Stimulated activated CD4-positive, alpha-beta T cell treated with anti-CD3 and anti-CD28 coated beads, Interleukin-12 subunit alpha, Interleukin-12 subunit beta, amount 100 ng/mL, for 4 hours (primary cell): ENCODE measurements at regions not wholly inside any gene's neighbourhood (a gene's known extent, or its start where the extent isn't known, plus 50 kb on each side); places are given as distances from the start of the nearest gene placed in this dataset.
"Not testable (repeated sequence)": the region's sequence is repeated elsewhere in the genome, so short reads cannot be mapped to it uniquely, and the experiment has no call there.

Experiments used
- DNase-seq: peaks from one replicate; pipeline ENCODE4 v3.0.0-alpha.2; 2020

DNA sequence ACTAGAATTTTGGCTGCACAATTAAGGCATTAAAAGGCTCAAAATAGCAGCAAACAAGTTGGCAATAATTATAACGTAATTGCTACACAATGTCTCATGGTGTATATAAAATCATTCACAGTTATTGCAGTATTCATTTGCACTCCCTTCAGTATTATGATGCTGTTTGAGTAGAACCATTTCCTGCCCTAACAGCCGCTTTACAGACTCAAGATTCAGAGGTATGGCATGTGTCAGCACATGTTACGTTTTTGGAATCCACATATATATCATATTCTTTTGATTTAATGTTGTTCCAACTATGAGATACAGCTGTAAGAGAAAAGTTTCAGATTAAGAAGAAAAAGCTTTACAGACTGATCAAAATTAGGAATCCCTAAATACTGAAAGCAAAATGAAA lies 56.3 kb upstream of the NCKAP5 start:
- no peak for DNase-seq

DNA sequence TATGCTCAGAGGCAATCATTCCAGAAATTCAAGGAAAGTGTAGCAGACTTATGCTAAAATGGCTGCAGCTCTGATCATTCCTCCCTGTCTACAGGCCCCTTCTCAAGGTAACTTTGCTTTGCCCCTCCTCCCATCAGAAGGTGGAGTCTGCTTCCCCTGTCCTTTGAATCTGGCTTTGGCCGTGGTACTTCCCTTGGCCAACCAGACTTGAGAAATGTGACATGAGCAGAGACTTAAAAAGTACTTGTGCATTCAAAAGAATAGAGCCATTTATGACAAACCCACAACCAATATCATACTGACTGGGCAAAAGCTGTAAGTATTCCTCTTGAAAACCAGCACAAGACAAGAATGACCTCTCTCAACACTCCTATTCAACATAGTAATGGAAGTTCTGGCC lies 59.5 kb upstream of the NCKAP5 start:
- DNase-seq: no peak

DNA sequence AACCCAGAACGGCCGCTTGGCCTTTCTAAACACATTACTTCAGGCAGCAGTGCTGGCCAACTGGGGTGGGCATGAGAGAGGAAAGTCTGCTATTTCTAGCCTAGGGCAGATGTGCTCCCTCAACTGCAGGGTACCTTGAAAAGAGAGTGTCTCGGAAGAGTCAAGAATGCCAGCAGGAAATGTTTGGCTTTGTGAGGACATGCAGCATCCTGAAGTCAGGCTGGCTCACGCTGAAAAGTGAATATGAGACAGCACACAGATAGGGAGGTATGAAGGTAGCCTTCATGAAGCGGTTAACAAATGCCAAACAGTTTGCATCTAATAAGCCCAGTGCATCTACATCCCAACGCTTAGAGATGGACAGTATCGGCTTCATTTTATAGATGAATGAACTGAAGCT lies 65.0 kb upstream of the NCKAP5 start:
- no peak for DNase-seq

DNA sequence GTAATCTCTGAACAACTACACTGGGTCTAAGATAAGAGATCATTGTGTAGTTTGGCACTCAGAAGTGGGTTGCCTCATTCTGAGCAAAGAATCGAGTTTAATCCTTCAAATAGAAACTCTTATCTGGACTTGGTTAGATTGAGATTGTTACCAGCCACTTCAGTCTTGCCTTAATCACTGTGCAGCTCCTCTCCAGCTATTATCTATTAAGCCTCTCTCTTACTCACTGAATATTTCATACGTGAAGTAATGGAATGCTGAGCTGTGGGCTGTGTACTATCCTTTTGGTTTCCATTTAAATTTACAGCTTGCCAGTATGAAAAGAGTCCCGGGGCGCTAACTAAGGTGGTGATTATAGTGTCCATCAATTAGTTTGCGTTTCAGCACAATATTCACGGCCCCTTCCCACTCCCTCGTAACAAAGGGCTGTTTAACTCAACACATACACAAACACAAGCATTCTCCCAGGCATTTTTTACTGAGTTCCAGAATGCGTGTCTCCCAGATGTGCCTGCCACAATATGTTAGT lies 65.7 kb upstream of the NCKAP5 start:
- no peak for DNase-seq

- no peak for DNase-seq
Observed at GRCh38 chr2:133635131-133635530, 66.9 kb upstream of the NCKAP5 start.

GRCh38 chr2:133636287-133636686 lies 68.0 kb upstream of the NCKAP5 start:
- DNase-seq: no peak

DNA sequence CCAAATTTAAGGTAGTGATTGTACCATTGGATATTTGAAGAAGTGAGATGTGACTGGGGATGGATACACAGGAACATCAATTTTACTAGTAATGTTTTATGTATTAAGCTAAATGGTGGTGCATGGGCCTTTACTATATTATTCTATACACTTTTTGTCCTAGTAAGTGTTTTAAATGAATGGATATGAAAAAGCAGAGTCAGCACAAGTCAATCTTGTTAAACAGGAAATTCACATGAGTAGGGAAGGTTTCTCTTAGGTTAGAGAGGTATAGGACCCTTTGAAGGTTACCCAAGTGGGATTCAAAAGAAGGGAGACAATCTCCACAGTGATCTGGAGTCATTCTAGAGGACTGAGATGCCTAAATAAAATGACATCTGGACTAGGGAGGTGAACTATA lies 71.8 kb upstream of the NCKAP5 start:
- DNase-seq: no peak

- no peak for DNase-seq
Observed at GRCh38 chr2:133641497-133641896, 73.2 kb upstream of the NCKAP5 start.

GRCh38 chr2:133641942-133642725 lies 73.9 kb upstream of the NCKAP5 start:
- DNase-seq: no peak

DNA sequence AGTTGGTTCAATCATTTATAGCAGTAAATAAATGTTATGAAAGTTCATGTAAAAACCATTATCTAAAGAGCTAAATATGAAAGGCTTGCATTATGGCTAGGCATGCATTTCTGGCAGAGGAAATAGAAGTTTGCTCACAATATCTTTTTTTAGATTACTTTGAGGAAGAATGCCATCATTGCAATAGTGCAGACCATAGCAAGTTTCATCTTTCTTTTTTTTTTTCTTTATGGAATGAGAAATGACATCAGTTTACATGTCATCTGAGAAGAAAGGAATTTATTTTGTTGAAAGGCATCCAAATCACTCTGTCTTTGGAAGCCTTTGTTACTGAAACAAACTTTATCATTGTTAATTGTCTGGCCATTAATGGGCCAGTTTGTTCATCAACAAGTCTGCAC lies 74.5 kb upstream of the NCKAP5 start:
- DNase-seq: no peak

DNA sequence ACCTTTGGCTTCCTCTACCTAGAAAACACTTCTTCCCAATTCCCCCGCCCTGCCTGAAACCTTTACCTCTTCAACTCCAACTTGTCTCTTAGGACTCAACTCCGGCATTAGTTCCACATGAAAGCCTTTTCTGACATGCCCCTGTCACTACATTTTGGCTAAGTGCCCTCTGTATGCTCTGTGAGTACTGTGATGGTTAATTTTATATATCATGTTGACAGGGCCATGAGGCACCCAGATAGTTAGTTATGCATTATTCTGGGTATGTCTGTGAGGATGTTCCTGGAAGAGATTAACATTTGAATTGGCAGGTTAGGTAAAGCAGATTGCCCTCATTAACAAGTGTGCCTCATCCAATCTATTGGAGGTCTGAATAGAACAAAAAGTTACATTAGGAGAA lies 75.6 kb upstream of the NCKAP5 start:
- no peak for DNase-seq

GRCh38 chr2:133644846-133645245 lies 76.6 kb upstream of the NCKAP5 start:
- DNase-seq: no peak

GRCh38 chr2:133647386-133647785 lies 79.1 kb upstream of the NCKAP5 start:
- DNase-seq: not testable (repeated sequence)

DNA sequence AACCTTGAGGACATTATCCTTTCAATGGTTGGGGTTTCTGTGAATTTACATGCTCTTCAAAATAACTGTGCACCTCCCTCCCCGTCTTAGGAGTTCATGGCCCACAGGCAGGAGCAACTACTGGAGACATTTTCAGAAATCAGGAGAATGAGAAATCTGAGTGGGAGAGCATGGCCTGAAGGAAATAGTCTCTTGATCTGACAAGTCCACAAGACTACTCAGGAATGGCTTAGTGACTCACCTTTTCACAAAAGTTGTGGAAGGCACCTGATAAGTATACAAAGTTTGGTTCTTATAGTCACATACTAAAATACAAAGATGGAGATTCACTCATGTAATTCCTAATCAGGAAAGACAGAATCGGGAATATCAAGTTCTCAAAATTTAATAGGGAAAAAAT lies 83.6 kb upstream of the NCKAP5 start:
- DNase-seq: no peak

- DNase-seq: no peak
Observed at GRCh38 chr2:133652398-133652797, 84.1 kb upstream of the NCKAP5 start.

DNA sequence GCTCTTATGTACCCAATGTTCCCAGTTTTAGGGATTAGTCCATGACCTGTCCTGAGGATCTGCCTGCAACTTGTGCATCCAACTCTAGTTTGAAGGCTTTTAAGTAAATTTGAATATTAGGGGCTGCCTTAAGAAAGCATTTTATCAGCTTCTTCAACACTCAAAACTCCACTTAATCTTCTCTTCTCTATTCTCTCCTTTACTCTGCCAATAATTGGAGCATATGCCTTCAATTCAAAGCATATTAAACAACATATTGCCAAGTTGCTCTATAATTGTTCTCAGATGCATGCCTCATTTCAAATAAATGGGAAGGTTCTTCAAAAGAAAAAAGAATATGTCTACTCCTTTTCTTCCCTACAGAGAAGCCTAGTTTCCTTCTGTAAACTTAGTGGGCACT lies 84.8 kb upstream of the NCKAP5 start:
- DNase-seq: no peak

DNA sequence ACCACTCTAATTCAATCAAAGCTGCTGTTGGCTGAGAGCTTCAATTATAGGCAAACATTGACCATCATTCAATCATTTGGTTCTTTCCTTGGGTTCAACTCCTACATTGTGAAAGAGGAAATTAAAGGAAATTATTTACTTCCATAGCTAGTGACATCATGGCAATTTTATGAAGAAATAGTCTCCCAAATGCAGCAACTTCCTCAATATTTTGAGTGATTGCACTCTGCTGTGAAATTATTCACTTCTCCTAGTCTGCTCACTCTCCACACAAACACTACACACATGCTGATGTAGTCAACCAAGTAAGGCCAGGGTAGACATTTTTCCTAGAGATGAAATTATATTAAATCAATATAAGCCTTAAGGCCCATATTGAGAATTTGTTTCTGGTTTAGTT lies 86.7 kb upstream of the NCKAP5 start:
- DNase-seq: no peak

GRCh38 chr2:133655610-133656009 lies 87.3 kb upstream of the NCKAP5 start:
- DNase-seq: no peak

GRCh38 chr2:133657591-133657990 lies 89.3 kb upstream of the NCKAP5 start:
- DNase-seq: no peak

GRCh38 chr2:133658020-133658903 lies 90.0 kb upstream of the NCKAP5 start:
- no peak for DNase-seq

DNA sequence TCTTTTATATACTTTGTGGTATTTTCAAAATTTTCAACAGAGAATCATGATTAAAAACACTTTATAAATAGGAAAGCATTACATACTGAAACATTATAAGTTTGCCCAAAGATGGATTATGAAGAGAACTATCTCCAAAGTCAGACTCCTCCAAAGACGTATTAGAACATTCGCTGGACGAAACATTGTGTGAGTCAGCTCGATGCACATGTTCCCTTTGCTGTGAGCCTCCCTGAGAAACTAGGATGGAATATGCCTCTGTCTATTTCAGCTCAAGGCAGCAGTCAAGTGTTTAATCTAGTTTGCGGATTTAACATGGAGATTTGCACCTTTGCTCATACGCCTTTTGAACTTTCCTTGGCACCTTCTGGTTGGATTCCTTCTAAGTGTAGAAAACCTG lies 92.2 kb upstream of the NCKAP5 start:
- no peak for DNase-seq

DNA sequence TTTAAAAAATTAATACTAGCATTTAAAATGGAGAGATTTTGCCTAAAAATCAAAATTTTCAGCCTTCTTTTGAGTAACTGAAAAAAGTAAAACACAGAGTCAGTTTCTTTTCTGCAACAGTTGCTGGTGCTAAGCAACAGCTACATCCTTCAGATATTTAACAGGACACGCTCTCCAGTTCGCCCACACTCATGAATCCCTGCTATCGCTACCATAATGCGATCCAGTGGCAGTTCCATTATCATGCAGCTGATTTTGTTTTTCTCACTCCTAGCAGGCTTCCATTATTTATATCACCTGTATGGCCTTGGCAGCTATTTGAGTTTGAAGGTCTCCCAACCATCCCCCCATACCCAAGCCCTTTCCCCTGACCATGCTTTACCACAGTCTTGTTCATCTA lies 93.1 kb upstream of the NCKAP5 start:
- no peak for DNase-seq

DNA sequence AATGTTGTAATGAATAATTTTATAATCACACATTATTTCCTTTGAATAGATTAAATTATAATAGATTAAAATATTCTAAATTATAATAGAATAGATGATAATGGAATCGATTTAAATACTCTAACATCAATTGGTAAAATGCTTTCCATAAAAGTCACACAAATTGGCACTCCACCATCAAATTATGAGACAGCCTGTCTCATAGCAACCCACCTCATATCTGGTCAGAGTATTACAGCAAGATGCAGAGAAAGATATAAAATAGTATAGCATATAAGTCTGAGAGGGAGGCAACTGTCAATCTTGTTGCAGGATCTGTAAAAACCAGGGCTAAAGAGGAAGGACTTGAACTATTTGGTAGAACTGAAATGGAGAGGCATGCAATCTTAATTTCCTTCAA lies 98.4 kb upstream of the NCKAP5 start:
- DNase-seq: no peak

GRCh38 chr2:133667085-133667484 lies 98.8 kb upstream of the NCKAP5 start:
- no peak for DNase-seq
